ENCODE measurements at regions not wholly inside any gene's neighbourhood (a gene's known extent, or its start where the extent isn't known, plus 50 kb on each side); places are given as distances from the start of the nearest gene placed in this dataset.

DNA sequence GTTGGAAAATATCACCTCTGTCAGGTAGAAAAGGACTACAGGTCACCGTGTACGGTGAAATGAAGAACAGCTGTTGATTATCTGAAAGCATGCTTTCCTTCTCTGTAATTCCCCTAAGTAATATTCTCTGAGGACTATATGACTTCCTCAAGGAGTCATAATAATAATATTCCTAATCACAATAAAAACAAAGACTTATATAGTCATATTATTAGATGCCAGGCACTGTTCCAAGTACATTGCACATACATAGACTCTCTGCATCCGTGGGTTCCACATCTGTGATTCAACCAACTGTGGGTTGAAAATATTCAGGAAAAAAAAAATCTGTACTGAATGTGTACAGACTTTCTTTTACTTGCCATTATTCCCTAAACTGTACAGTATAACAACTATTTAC is 512.4 kb upstream of the ID2 start:
- no peak for TF ChIP-seq EZH2 (IDR thresholded peaks at IDR 0.05; ENCODE audit: insufficient read depth, poor library complexity, severe bottlenecking)
- 0 out of 2 replicates have a peak, but pooled peaks have one; percentile 35 for TF ChIP-seq EZH2phosphoT487 (IDR thresholded peaks at IDR 0.05; ENCODE audit: insufficient read depth, low read depth)

All from GM23248 (cell line).